Spleen (tissue), 7 donors: ENCODE measurements at regions not wholly inside any gene's neighbourhood (a gene's known extent, or its start where the extent isn't known, plus 50 kb on each side); places are given as distances from the start of the nearest gene placed in this dataset.

Experiments used
- POLR2A ChIP-seq, 3 donors: fragments of 450-650 bp; IDR thresholded peaks; one replicate each; pipeline ENCODE4 v1.5.1; 2017; ENCODE audit warnings: antibody characterized with exemption in 3 of 3, mild to moderate bottlenecking in 1 of 3
- TF ChIP-seq, protein P1 (sequence below), 11 experiments: fragments of 200-600 bp in 7 of 11; fragments of 450-650 bp in 4 of 11; sonication (generic) in 4 of 11; IDR thresholded peaks in 8 of 11; conservative IDR thresholded peaks in 3 of 11; 1 replicate in 7 of 11; 2 replicates in 4 of 11; pipeline versions ENCODE4 v1.4.0 to v1.8.0; 2016 to 2021; ENCODE audit warnings: antibody characterized with exemption in 11 of 11, inconsistent platforms in 4 of 11, mild to moderate bottlenecking in 1 of 11
- donor health status: DM: no; HTN: no; CAD: no; lungs with moderate emphysema.
- donor health status: DM: no; HTN: no; CAD: no.
- donor health status: DM: no; HTN: no; CAD: no.

DNA sequence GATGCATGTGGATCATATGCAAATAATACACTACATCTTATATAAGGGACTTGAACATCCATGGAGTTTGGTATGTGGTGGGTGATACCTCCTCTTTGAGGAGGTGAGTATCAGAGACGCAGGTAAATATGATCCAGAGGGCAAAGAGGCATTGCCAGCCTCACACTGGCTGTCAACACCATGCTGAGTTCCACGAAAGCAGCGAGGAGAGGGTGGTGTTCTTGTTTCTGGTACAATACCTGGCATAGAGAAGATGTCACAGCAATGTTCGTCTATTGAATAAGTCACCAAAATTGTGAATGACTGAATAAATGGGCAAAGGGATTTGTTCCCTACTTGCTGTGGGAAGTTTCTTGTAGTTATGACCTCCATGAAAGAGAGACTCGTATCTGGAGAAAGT lies 182.2 kb downstream of the SNRPN start:
- TF ChIP-seq POLR2A (IDR thresholded peaks at IDR 0.05) = no peak
- TF ChIP-seq, protein P1, sequence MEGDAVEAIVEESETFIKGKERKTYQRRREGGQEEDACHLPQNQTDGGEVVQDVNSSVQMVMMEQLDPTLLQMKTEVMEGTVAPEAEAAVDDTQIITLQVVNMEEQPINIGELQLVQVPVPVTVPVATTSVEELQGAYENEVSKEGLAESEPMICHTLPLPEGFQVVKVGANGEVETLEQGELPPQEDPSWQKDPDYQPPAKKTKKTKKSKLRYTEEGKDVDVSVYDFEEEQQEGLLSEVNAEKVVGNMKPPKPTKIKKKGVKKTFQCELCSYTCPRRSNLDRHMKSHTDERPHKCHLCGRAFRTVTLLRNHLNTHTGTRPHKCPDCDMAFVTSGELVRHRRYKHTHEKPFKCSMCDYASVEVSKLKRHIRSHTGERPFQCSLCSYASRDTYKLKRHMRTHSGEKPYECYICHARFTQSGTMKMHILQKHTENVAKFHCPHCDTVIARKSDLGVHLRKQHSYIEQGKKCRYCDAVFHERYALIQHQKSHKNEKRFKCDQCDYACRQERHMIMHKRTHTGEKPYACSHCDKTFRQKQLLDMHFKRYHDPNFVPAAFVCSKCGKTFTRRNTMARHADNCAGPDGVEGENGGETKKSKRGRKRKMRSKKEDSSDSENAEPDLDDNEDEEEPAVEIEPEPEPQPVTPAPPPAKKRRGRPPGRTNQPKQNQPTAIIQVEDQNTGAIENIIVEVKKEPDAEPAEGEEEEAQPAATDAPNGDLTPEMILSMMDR (IDR thresholded peaks at IDR 0.05 in 8 of 11, conservative IDR thresholded peaks at IDR 0.05 in 3 of 11) = no peak
